Suprapubic skin (tissue), 4 donors: ENCODE measurements at regions not wholly inside any gene's neighbourhood (a gene's known extent, or its start where the extent isn't known, plus 50 kb on each side); places are given as distances from the start of the nearest gene placed in this dataset.

Experiments used
- DNase-seq, 2 donors: peaks; one replicate each; pipeline ENCODE4 v3.0.0-alpha.2; 2019; ENCODE audit warnings: low spot score in 2 of 2
- H3K27ac ChIP-seq: fragments of 200-600 bp; sonication (generic); one replicate; pipeline ENCODE4 v1.5.1; 2019
- H3K27me3 ChIP-seq: fragments of 200-600 bp; sonication (generic); one replicate; pipeline ENCODE4 v1.5.1; 2019
- H3K36me3 ChIP-seq: fragments of 200-600 bp; sonication (generic); one replicate; pipeline ENCODE4 v1.5.1; 2019
- H3K4me1 ChIP-seq: fragments of 200-600 bp; sonication (generic); one replicate; pipeline ENCODE4 v1.5.1; 2019
- H3K4me3 ChIP-seq: fragments of 200-600 bp; sonication (generic); one replicate; pipeline ENCODE4 v1.5.1; 2019; ENCODE audit warnings: mild to moderate bottlenecking
- H3K9me3 ChIP-seq: fragments of 200-600 bp; sonication (generic); one replicate; pipeline ENCODE4 v1.5.1; 2019
- EP300 ChIP-seq: sonication (generic); formaldehyde crosslinking; IDR thresholded peaks from one replicate; pipeline ENCODE4 v1.6.1; 2017; ENCODE audit warnings: antibody characterized with exemption
- POLR2A ChIP-seq, 2 donors: fragments of 450-650 bp; IDR thresholded peaks; one replicate each; pipeline ENCODE4 v1.6.1; 2017; ENCODE audit warnings: antibody characterized with exemption in 2 of 2, mild to moderate bottlenecking in 2 of 2, moderate library complexity in 2 of 2
- POLR2AphosphoS5 ChIP-seq, 3 donors: sonication (generic); formaldehyde crosslinking; IDR thresholded peaks; one replicate each; pipeline ENCODE4 v1.6.1; 2017; ENCODE audit warnings: antibody characterized with exemption in 3 of 3
- WGBS: methylation state at CpG from one replicate; pipeline ENCODE4 v1.1.5; 2018; 5-methylcytosine and 5-hydroxymethylcytosine counted together
- TF ChIP-seq, protein P1 (sequence below), 2 donors: fragments of 200-600 bp in 1 of 2; fragments of 450-650 bp in 1 of 2; sonication (generic) in 1 of 2; IDR thresholded peaks; one replicate each; pipeline ENCODE4 v1.5.1; 2016 to 2019; ENCODE audit warnings: antibody characterized with exemption in 2 of 2, mild to moderate bottlenecking in 1 of 2, moderate library complexity in 1 of 2

DNA sequence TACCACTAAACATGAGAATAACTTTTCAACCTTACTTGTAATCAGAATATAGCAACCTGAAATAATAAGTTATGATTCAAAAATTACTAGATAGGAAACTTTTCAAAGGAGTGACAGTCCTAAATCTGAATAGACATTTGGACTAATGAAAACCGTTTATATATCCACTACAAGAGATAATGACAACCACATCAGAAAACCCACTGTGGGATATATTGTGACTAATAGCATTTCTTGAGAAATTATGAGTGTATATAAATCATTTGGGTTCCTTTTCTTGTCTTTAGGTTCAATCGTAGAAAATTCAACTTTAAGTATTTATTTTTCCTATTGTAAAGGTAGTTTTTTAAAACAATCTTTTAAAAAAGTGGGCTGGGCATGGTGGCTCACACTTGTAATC lies 170.2 kb upstream of the PRSS58 start:
- DNase-seq: no peak
- H3K27me3 ChIP-seq: no peaks in the 10 kb centered on the region
- 48% methylated on average over 2 of the region's 2 CpGs for WGBS
- H3K36me3 ChIP-seq: no peaks in the 10 kb centered on the region
- TF ChIP-seq, protein P1, sequence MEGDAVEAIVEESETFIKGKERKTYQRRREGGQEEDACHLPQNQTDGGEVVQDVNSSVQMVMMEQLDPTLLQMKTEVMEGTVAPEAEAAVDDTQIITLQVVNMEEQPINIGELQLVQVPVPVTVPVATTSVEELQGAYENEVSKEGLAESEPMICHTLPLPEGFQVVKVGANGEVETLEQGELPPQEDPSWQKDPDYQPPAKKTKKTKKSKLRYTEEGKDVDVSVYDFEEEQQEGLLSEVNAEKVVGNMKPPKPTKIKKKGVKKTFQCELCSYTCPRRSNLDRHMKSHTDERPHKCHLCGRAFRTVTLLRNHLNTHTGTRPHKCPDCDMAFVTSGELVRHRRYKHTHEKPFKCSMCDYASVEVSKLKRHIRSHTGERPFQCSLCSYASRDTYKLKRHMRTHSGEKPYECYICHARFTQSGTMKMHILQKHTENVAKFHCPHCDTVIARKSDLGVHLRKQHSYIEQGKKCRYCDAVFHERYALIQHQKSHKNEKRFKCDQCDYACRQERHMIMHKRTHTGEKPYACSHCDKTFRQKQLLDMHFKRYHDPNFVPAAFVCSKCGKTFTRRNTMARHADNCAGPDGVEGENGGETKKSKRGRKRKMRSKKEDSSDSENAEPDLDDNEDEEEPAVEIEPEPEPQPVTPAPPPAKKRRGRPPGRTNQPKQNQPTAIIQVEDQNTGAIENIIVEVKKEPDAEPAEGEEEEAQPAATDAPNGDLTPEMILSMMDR (IDR thresholded peaks at IDR 0.05): no peak
- TF ChIP-seq POLR2AphosphoS5 (IDR thresholded peaks at IDR 0.05) (no peak), EP300 (no peak), POLR2A (IDR thresholded peaks at IDR 0.05) (no peak)
- no peak overlapping the region for H3K4me3 ChIP-seq
- H3K27ac ChIP-seq: no peak overlapping the region
- no peaks in the 10 kb centered on the region for H3K4me1 ChIP-seq
- no peaks in the 10 kb centered on the region for H3K9me3 ChIP-seq

DNA sequence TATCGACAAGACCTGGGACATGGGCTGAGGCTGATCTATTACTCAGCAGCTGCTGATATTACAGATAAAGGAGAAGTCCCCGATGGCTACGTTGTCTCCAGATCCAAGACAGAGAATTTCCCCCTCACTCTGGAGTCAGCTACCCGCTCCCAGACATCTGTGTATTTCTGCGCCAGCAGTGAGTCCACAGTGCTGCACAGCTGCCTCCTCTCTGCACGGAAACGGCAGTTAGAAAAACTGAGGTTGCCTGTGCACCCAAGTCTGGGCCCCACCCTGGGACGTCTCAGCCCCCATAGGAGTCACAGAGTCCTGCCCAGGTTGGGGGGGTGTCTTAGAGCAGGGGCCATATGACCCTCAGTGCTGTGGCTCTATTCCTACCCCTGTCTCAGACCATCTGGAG lies 167.4 kb upstream of the PRSS58 start:
- 62% methylated on average over 6 of the region's 8 CpGs for WGBS
- DNase-seq: no peak
- Histone ChIP-seq H3K27me3 (no peaks in the 10 kb centered on the region), H3K9me3 (no peaks in the 10 kb centered on the region), H3K27ac (no peak overlapping the region), H3K4me1 (no peaks in the 10 kb centered on the region), H3K4me3 (no peak overlapping the region), H3K36me3 (no peaks in the 10 kb centered on the region)
- TF ChIP-seq, protein P1 (IDR thresholded peaks at IDR 0.05): no peak
- no peak for TF ChIP-seq POLR2A (IDR thresholded peaks at IDR 0.05)
- no peak for TF ChIP-seq POLR2AphosphoS5 (IDR thresholded peaks at IDR 0.05)
- no peak for TF ChIP-seq EP300

DNA sequence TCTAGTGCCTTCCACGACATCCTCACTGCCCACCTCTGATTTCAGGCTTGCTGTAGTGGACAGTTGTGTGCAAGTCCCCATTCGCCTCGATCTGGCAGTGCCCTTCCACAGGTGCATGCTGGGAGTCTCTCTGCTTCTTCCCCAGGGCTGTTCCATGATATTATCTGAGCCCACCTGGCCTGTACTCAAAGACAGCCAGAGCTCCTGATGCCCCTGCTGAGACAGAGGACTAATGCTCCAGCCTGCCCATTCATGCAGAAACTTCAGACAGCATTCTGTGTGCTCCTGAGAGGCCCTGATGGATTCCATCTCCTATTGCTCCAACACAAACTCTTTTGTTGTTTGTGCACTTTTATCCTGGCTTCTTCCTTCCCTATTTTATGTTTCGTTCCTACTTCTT lies 164.8 kb upstream of the PRSS58 start:
- DNase-seq: no peak
- H3K27ac ChIP-seq: no peak overlapping the region
- no peaks in the 10 kb centered on the region for H3K9me3 ChIP-seq
- no peaks in the 10 kb centered on the region for H3K27me3 ChIP-seq
- H3K4me3 ChIP-seq: no peak overlapping the region
- no peaks in the 10 kb centered on the region for H3K36me3 ChIP-seq
- WGBS: 65% methylated on average over 4 of the region's 4 CpGs
- TF ChIP-seq EP300 (no peak), POLR2AphosphoS5 (IDR thresholded peaks at IDR 0.05) (no peak), POLR2A (IDR thresholded peaks at IDR 0.05) (no peak)
- TF ChIP-seq, protein P1 (IDR thresholded peaks at IDR 0.05): no peak
- H3K4me1 ChIP-seq: no peaks in the 10 kb centered on the region

DNA sequence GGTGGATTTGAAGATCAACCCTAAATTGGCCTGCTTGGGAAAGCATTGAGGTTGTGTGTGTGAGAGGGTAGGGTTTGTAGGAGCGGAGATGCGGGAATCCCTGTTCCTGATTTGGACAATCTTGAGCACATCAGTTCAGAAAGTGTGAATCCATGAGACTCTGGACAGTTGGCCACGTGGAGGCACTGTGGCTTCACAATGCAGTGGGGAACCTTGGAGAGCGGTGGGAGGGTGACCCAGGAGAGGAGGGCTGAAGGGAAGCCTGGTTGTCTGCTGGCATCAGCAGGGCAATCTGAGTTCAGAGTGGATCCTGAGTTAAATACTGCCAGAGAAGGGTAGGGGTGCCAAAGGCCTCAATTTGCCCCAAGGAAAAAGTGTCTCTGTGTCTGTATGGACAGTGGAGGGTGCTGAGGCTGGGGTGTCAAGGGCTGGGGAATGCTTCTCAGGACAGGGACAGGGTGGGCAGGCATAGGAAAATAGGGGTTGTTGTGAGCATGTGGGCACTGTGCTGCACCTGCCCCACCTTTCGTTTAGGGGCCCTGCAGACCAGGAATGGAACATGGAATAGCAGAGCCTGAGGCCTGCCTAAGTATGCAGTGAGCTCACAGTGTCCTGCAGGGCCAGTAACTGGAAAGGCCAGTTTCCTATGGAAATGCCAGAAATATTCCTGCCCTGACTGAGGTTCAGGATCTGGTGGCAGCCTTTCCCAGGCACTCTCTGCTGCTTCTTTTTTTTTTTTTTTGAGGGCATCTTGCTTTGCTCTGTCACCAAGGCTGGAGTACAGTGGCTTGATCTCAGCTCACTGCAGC lies 162.9 kb upstream of the PRSS58 start:
- DNase-seq: no peak
- WGBS: 68% methylated on average over 5 of the region's 5 CpGs
- TF ChIP-seq POLR2AphosphoS5 (IDR thresholded peaks at IDR 0.05): no peak
- no peak for TF ChIP-seq POLR2A (IDR thresholded peaks at IDR 0.05)
- no peak for TF ChIP-seq EP300
- TF ChIP-seq, protein P1 (IDR thresholded peaks at IDR 0.05): no peak
- no peak overlapping the region for H3K27ac ChIP-seq
- no peaks in the 10 kb centered on the region for H3K27me3 ChIP-seq
- H3K4me1 ChIP-seq: no peaks in the 10 kb centered on the region
- H3K36me3 ChIP-seq: no peaks in the 10 kb centered on the region
- no peaks in the 10 kb centered on the region for H3K9me3 ChIP-seq
- no peak overlapping the region for H3K4me3 ChIP-seq

DNA sequence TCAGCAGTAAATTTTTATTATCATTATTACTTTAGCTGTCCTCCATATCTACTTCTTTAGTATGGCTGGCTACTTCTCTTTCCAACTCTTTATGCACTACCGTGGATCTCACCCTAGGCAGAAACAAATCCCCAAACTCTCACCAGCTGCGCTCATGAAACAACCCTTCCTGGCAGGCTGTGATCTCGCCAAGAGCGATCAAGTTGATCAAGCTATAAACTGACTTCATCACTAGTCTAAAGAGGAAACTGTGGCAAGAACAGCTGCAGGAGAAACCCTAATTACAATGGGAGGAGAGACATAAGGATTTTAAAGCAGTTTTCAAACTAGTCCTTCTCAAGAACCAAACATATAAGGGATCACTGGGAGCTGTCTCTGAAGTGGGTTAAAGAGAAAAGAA lies 160.5 kb upstream of the PRSS58 start:
- no peaks in the 10 kb centered on the region for H3K27me3 ChIP-seq
- no peaks in the 10 kb centered on the region for H3K4me1 ChIP-seq
- TF ChIP-seq, protein P1 (IDR thresholded peaks at IDR 0.05): no peak
- TF ChIP-seq EP300: no peak
- no peak for TF ChIP-seq POLR2AphosphoS5 (IDR thresholded peaks at IDR 0.05)
- no peak for TF ChIP-seq POLR2A (IDR thresholded peaks at IDR 0.05)
- no peaks in the 10 kb centered on the region for H3K9me3 ChIP-seq
- H3K27ac ChIP-seq: no peak overlapping the region
- DNase-seq: no peak
- no peak overlapping the region for H3K4me3 ChIP-seq
- H3K36me3 ChIP-seq: no peaks in the 10 kb centered on the region
- WGBS: 53% methylated on average over 4 of the region's 4 CpGs
